ENCODE measurements at regions not wholly inside any gene's neighbourhood (a gene's known extent, or its start where the extent isn't known, plus 50 kb on each side); places are given as distances from the start of the nearest gene placed in this dataset.

- TF ChIP-seq ZBTB33 (IDR thresholded peaks at IDR 0.05; ENCODE audit: extremely low read depth, insufficient replicate concordance, low read length) (no peak), POLR2A (IDR thresholded peaks at IDR 0.05; ENCODE audit: borderline replicate concordance, extremely low read depth, insufficient read depth, insufficient read length) (no peak), SIN3A (IDR thresholded peaks at IDR 0.05; ENCODE audit: low read depth) (no peak), JUND (IDR thresholded peaks at IDR 0.05) (no peak)
Observed at GRCh38 chr10:78563314-78563713, 505.5 kb upstream of the ZMIZ1 start (continued).

DNA sequence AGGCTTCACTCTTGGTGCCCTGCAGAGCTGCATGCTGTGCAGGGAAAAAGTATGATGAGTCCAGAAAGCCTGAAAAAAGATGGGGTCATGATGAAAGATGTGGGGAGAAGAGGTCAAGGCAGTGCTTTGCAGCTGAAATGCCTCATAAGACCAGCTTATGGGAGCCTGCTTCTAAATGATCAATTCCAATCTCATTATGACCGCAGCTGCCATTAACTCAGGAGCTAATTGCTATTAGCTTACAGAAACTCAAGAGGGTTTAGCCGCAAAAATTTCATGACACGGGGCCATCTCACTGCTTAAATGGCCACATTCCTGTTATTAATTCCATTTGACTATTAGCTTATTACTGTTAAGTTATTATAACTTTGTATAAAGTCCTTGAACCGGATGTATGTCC is 502.9 kb upstream of the ZMIZ1 start:
- Histone ChIP-seq H3K9me2 (ENCODE audit: insufficient read depth) (no peaks in the 10 kb centered on the region), H3K27ac (ENCODE audit: low read depth, low read length) (no peak overlapping the region), H3K36me3 (ENCODE audit: control insufficient read depth in 1 of 2, insufficient read depth in 2 of 2, low read length in 2 of 2) (no peaks in the 10 kb centered on the region), H3K4me1 (ENCODE audit: control insufficient read depth in 1 of 2, insufficient read depth in 2 of 2, low read length in 2 of 2) (no peaks in the 10 kb centered on the region), H2AFZ (ENCODE audit: low read depth, low read length, poor library complexity, severe bottlenecking) (no peak overlapping the region), H3K4me3 (replicated peaks in 1 of 2; ENCODE audit: low read depth in 1 of 2, low read length in 2 of 2) (no peak overlapping the region), H3K4me2 (ENCODE audit: low read length) (no peak overlapping the region), H3K9ac (ENCODE audit: low read length) (no peak overlapping the region), H4K20me1 (ENCODE audit: insufficient read depth) (no peaks in the 10 kb centered on the region), H3K9me3 (ENCODE audit: control insufficient read depth in 1 of 2, insufficient read depth in 1 of 2, low read depth in 1 of 2, low read length in 2 of 2) (no peaks in the 10 kb centered on the region), H3K27me3 (ENCODE audit: insufficient read depth, low read length) (peaks cover 48% of the 10 kb centered on the region), H3K79me2 (ENCODE audit: insufficient read depth, low read length) (no peaks in the 10 kb centered on the region)
- RAD21 ChIA-PET (ENCODE audit: low non-redundant PET in 1 of 2, low total read pairs in 2 of 2, uncharacterized antibody in 2 of 2, unreplicated experiment in 2 of 2), result no interaction called here
- CTCF ChIA-PET, result no interaction called here
- BruUV-seq (replicated peaks), result no TSS peak
- POLR2A ChIA-PET, result no interaction called here
- intact Hi-C loops (cut with micrococcal nuclease), result no loop called here
- ATAC-seq (no peak), DNase-seq (ENCODE audit: low read depth, low spot score) (no peak)
- TF ChIP-seq EZH2phosphoT487 (IDR thresholded peaks at IDR 0.05; ENCODE audit: borderline replicate concordance) (no peak), POLR2A (IDR thresholded peaks at IDR 0.05; ENCODE audit: borderline replicate concordance, extremely low read depth, insufficient read depth, insufficient read length) (no peak), FOSL1 (IDR thresholded peaks at IDR 0.05; ENCODE audit: low read depth) (no peak), JUND (IDR thresholded peaks at IDR 0.05) (no peak), TCF7L2 (IDR thresholded peaks at IDR 0.05; ENCODE audit: borderline replicate concordance, extremely low read depth, insufficient read depth, insufficient read length) (no peak), SP1 (IDR thresholded peaks at IDR 0.05; ENCODE audit: low read depth) (no peak)
- TF ChIP-seq, protein P1, sequence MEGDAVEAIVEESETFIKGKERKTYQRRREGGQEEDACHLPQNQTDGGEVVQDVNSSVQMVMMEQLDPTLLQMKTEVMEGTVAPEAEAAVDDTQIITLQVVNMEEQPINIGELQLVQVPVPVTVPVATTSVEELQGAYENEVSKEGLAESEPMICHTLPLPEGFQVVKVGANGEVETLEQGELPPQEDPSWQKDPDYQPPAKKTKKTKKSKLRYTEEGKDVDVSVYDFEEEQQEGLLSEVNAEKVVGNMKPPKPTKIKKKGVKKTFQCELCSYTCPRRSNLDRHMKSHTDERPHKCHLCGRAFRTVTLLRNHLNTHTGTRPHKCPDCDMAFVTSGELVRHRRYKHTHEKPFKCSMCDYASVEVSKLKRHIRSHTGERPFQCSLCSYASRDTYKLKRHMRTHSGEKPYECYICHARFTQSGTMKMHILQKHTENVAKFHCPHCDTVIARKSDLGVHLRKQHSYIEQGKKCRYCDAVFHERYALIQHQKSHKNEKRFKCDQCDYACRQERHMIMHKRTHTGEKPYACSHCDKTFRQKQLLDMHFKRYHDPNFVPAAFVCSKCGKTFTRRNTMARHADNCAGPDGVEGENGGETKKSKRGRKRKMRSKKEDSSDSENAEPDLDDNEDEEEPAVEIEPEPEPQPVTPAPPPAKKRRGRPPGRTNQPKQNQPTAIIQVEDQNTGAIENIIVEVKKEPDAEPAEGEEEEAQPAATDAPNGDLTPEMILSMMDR (IDR thresholded peaks at IDR 0.05 in 2 of 3, conservative IDR thresholded peaks at IDR 0.05 in 1 of 3; ENCODE audit: borderline replicate concordance in 1 of 3, insufficient read depth in 1 of 3, low read depth in 2 of 3, low read length in 2 of 3), result no peak

Measured in HCT116 (cell line).